ENCODE measurements at regions not wholly inside any gene's neighbourhood (a gene's known extent, or its start where the extent isn't known, plus 50 kb on each side); places are given as distances from the start of the nearest gene placed in this dataset.

DNA sequence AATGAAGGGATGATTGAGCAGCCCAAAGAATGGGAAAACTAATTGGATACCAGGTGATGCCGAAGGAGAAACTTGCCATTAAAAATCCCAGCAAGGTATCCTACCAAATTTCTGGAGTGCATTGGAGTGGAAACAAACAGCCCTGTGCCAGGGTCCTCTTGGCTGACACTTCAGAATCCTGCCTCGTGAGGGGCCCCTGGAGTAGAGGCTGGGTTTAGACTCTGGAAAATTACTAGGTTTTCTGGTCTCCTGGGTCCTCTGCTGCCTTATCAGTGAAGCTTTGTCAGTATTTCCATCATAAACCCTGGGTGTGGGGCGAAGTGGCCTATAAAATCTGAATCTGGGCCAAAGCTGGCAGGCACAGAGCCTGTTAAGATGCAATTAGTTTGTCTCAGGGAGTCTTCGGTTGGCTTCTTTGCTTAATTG is 289.2 kb upstream of the USP24 start:
- TF ChIP-seq POLR2A (IDR thresholded peaks at IDR 0.05) (no peak), POLR2AphosphoS5 (IDR thresholded peaks at IDR 0.05) (no peak)
- TF ChIP-seq, protein P1, sequence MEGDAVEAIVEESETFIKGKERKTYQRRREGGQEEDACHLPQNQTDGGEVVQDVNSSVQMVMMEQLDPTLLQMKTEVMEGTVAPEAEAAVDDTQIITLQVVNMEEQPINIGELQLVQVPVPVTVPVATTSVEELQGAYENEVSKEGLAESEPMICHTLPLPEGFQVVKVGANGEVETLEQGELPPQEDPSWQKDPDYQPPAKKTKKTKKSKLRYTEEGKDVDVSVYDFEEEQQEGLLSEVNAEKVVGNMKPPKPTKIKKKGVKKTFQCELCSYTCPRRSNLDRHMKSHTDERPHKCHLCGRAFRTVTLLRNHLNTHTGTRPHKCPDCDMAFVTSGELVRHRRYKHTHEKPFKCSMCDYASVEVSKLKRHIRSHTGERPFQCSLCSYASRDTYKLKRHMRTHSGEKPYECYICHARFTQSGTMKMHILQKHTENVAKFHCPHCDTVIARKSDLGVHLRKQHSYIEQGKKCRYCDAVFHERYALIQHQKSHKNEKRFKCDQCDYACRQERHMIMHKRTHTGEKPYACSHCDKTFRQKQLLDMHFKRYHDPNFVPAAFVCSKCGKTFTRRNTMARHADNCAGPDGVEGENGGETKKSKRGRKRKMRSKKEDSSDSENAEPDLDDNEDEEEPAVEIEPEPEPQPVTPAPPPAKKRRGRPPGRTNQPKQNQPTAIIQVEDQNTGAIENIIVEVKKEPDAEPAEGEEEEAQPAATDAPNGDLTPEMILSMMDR (IDR thresholded peaks at IDR 0.05 in 8 of 11, conservative IDR thresholded peaks at IDR 0.05 in 3 of 11) = no peak
- no peaks in the 10 kb centered on the region for H3K4me1 ChIP-seq
- H3K27me3 ChIP-seq (replicated peaks in 1 of 7) = peaks cover 0 to 16% (median 0%) of the 10 kb centered on the region in 7 donors
- no peaks in the 10 kb centered on the region for H3K9me3 ChIP-seq
- H3K27ac ChIP-seq = no peak overlapping the region
- no peak for DNase-seq
- intact Hi-C loops (cut with DNase I; ENCODE audit: low total_unique reads) = no loop called here
- H3K4me3 ChIP-seq = no peak overlapping the region
- no peaks in the 10 kb centered on the region for H3K36me3 ChIP-seq
- WGBS, 5 donors = 70 to 84% (median 78%) methylated on average over 4 of the region's 4 CpGs

DNA sequence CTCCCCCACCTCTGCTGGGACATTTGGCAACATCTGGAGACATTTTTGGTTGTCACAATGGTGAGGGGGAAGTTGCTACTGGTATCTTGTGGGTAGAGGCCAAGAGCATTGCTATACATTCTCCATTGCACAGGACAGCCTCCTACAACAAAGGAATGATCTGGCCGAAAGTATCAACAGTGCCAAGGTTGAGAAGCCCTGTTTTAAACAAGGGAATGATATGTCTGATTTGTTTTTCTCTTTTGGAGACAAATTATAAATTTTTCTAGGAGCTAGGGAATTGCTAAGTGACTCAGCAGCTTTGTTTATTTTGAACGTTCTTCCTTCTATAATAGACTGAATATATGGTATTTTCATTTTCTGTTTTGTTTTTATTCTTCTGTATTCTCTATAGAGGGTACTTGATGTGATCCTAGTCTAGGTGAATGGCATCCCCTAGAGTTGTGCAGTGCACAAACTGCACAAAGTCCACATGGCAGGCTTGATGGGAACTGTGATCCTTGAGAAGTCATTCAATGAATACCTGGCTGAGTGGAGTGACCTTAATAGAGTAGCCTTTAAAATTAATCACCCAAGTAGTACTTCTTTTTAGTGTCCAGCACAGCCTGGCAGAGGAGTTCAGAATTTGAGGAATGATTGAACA is 288.6 kb upstream of the USP24 start:
- Histone ChIP-seq H3K27me3 (replicated peaks in 1 of 7) (peaks cover 0 to 16% (median 0%) of the 10 kb centered on the region in 7 donors), H3K36me3 (no peaks in the 10 kb centered on the region), H3K4me3 (no peak overlapping the region), H3K27ac (no peak overlapping the region), H3K9me3 (no peaks in the 10 kb centered on the region), H3K4me1 (no peaks in the 10 kb centered on the region)
- no peak for DNase-seq
- TF ChIP-seq, protein P1 (IDR thresholded peaks at IDR 0.05 in 8 of 11, conservative IDR thresholded peaks at IDR 0.05 in 3 of 11) = no peak
- no peak for TF ChIP-seq POLR2A (IDR thresholded peaks at IDR 0.05)
- no peak for TF ChIP-seq POLR2AphosphoS5 (IDR thresholded peaks at IDR 0.05)
- WGBS, 5 donors = 51 to 89% (median 69%) methylated on average over 2 of the region's 2 CpGs
- intact Hi-C loops (cut with DNase I; ENCODE audit: low total_unique reads) = no loop called here

DNA sequence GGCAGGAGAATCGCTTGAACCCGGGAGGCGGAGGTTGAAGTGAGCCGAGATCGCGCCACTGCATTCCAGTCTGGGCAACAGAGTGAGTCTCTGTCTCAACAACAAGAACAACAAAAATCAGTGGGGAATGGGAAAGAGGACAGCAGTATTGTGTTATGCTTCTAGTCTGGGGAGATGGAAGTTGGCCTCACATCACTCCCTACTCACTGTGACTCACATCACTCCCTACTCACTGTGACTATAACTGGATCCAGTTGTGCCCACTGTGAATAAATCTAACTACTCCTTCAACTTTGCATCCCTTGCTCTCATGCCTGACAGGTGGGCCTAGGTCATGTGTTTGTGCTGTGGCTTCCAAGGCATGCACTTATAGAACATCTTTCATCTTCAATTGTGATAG is 285.4 kb upstream of the USP24 start:
- DNase-seq = no peak
- H3K36me3 ChIP-seq = no peaks in the 10 kb centered on the region
- TF ChIP-seq POLR2AphosphoS5 (IDR thresholded peaks at IDR 0.05) = no peak
- TF ChIP-seq, protein P1 (IDR thresholded peaks at IDR 0.05 in 8 of 11, conservative IDR thresholded peaks at IDR 0.05 in 3 of 11) = no peak
- TF ChIP-seq POLR2A (IDR thresholded peaks at IDR 0.05) = no peak
- WGBS, 5 donors = 94 to 98% (median 97%) methylated on average over 6 of the region's 6 CpGs
- H3K4me1 ChIP-seq = no peaks in the 10 kb centered on the region
- H3K27me3 ChIP-seq (replicated peaks in 1 of 7) = peaks cover 0 to 6% (median 0%) of the 10 kb centered on the region in 7 donors
- intact Hi-C loops (cut with DNase I; ENCODE audit: low total_unique reads) = no loop called here
- no peak overlapping the region for H3K27ac ChIP-seq
- H3K4me3 ChIP-seq = no peak overlapping the region
- no peaks in the 10 kb centered on the region for H3K9me3 ChIP-seq

DNA sequence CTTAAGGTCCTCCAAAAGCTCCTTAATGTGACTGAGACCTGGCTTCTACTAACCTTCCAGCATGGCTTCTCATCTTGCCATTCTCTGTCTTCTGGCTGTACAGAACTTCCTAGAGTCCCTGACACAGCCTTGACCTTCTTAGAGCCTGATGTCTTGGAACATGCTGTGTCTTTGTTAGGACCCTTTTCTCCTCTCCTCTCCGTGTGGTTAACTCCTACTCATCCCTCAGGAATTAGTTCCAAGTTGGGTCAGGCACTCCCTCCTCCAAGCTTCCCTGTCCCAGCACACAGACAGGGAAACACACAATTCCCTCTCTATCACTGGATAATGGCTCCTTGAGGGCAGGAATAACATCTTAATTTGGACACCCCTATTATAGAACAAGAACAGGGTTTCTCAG is 275.4 kb upstream of the USP24 start:
- no peaks in the 10 kb centered on the region for H3K36me3 ChIP-seq
- H3K27ac ChIP-seq = no peak overlapping the region
- no peak for DNase-seq
- H3K4me3 ChIP-seq = no peak overlapping the region
- intact Hi-C loops (cut with DNase I; ENCODE audit: low total_unique reads) = no loop called here
- WGBS, 5 donors = 48 to 81% (median 75%) methylated on average over 1 of the region's 1 CpG
- H3K27me3 ChIP-seq (replicated peaks in 1 of 7) = no peaks in the 10 kb centered on the region
- H3K9me3 ChIP-seq = no peaks in the 10 kb centered on the region
- no peaks in the 10 kb centered on the region for H3K4me1 ChIP-seq
- TF ChIP-seq POLR2A (IDR thresholded peaks at IDR 0.05) = no peak
- no peak for TF ChIP-seq POLR2AphosphoS5 (IDR thresholded peaks at IDR 0.05)
- TF ChIP-seq, protein P1 (IDR thresholded peaks at IDR 0.05 in 8 of 11, conservative IDR thresholded peaks at IDR 0.05 in 3 of 11) = no peak
